ENCODE measurements at regions not wholly inside any gene's neighbourhood (a gene's known extent, or its start where the extent isn't known, plus 50 kb on each side); places are given as distances from the start of the nearest gene placed in this dataset.
A peak's percentile ranks its signal among the peaks of the same experiment; 100 is the strongest.

DNA sequence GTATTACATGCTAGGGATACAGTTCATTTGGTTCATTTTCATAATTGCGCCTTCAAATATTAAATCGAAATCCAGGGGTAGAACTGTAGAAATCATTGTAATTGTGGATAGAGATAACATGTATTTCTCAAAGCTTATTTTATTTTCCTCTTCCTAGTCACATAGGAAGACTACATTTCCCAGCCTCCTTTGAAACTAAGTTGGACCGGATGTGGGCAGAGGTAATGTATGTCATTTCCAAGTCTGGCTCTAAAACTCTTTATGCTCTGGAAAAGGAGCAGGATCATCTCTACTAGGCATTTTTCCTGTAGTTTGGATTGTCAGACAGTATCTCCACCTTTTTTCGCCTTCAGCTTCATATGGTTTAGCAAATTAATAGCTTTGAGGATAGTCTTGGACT is 70.1 kb upstream of the CRY1 start:
- no peak for FAIRE-seq
- H3K4me2 ChIP-seq (ENCODE audit: insufficient read depth, low read length) = no peak overlapping the region
- BruUV-seq (replicated peaks) = no TSS peak
- no peak for DNase-seq (ENCODE audit: extremely low read depth in 1 of 4, low spot score in 3 of 4)
- 0 out of 2 replicates have a peak overlapping the region, but pooled peaks have one; percentile 16 for H2AFZ ChIP-seq (ENCODE audit: low read depth, low read length)
- no peak for ATAC-seq
- intact Hi-C loops (cut with micrococcal nuclease) (no loop called here), in situ Hi-C loops (cut with MboI) (no loop called here)
- no peaks in the 10 kb centered on the region for H3K9me3 ChIP-seq (replicated peaks; ENCODE audit: control insufficient read depth, insufficient read depth, low read depth, low read length)
- no peaks in the 10 kb centered on the region for H3K9me1 ChIP-seq (ENCODE audit: control insufficient read depth, insufficient read depth, low read length)
- ChIA-PET POLR2A (no interaction called here), CTCF (ENCODE audit: low intra/inter-chr PET ratio) (no interaction called here)
- no peaks in the 10 kb centered on the region for H3K79me2 ChIP-seq (ENCODE audit: control insufficient read depth, insufficient read depth, low read length)
- H3K36me3 ChIP-seq (ENCODE audit: control insufficient read depth, insufficient read depth, low read length) = no peaks in the 10 kb centered on the region
- no peaks in the 10 kb centered on the region; the same call in 1 of the 2 replicates for H4K20me1 ChIP-seq (replicated peaks; ENCODE audit: control insufficient read depth, insufficient read depth, low read length)
- H3K27me3 ChIP-seq (ENCODE audit: control insufficient read depth in 2 of 2, insufficient read depth in 2 of 2, low read length in 2 of 2) = no peaks in the 10 kb centered on the region; a peak in 1 of 5 replicates
- H3K4me1 ChIP-seq (replicated peaks in 1 of 2; ENCODE audit: control insufficient read depth in 2 of 2, insufficient read depth in 2 of 2, low read length in 2 of 2) = no peaks in the 10 kb centered on the region
- H3K4me3 ChIP-seq = no peak overlapping the region
- TF ChIP-seq HCFC1 (IDR thresholded peaks at IDR 0.05; ENCODE audit: low read depth, low read length) = peak; percentile 67
- peak; percentile 54 for TF ChIP-seq CREM (IDR thresholded peaks at IDR 0.05; ENCODE audit: low read depth)
- TF ChIP-seq, protein P1, sequence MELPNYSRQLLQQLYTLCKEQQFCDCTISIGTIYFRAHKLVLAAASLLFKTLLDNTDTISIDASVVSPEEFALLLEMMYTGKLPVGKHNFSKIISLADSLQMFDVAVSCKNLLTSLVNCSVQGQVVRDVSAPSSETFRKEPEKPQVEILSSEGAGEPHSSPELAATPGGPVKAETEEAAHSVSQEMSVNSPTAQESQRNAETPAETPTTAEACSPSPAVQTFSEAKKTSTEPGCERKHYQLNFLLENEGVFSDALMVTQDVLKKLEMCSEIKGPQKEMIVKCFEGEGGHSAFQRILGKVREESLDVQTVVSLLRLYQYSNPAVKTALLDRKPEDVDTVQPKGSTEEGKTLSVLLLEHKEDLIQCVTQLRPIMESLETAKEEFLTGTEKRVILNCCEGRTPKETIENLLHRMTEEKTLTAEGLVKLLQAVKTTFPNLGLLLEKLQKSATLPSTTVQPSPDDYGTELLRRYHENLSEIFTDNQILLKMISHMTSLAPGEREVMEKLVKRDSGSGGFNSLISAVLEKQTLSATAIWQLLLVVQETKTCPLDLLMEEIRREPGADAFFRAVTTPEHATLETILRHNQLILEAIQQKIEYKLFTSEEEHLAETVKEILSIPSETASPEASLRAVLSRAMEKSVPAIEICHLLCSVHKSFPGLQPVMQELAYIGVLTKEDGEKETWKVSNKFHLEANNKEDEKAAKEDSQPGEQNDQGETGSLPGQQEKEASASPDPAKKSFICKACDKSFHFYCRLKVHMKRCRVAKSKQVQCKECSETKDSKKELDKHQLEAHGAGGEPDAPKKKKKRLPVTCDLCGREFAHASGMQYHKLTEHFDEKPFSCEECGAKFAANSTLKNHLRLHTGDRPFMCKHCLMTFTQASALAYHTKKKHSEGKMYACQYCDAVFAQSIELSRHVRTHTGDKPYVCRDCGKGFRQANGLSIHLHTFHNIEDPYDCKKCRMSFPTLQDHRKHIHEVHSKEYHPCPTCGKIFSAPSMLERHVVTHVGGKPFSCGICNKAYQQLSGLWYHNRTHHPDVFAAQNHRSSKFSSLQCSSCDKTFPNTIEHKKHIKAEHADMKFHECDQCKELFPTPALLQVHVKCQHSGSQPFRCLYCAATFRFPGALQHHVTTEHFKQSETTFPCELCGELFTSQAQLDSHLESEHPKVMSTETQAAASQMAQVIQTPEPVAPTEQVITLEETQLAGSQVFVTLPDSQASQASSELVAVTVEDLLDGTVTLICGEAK (IDR thresholded peaks at IDR 0.05) = peak; percentile 80
- TF ChIP-seq, protein P1 (CRISPR knock-in tag; IDR thresholded peaks at IDR 0.05) = no peak
- TF ChIP-seq KDM5B (IDR thresholded peaks at IDR 0.05; ENCODE audit: insufficient replicate concordance, low read depth, low read length) = no peak
- no peak for TF ChIP-seq NFRKB (IDR thresholded peaks at IDR 0.05; ENCODE audit: low read depth)
- TF ChIP-seq GABPA (tag; conservative IDR thresholded peaks at IDR 0.05; ENCODE audit: low read depth) = peak; percentile 84
- peak; percentile 43; the same call in 1 of the 2 replicates for TF ChIP-seq ETV1 (tag; conservative IDR thresholded peaks at IDR 0.05; ENCODE audit: low read depth)
- H3K27ac ChIP-seq (ENCODE audit: extremely low read depth, low read depth, low read length) = no peak overlapping the region
- H3K9ac ChIP-seq (ENCODE audit: insufficient read depth in 1 of 2, low read depth in 2 of 2, low read length in 2 of 2) = no peak overlapping the region
- 6% methylated on average over 4 of the region's 4 CpGs for WGBS (ENCODE audit: insufficient coverage, low coverage, missing lambda C conversion rate)
